ENCODE measurements at regions not wholly inside any gene's neighbourhood (a gene's known extent, or its start where the extent isn't known, plus 50 kb on each side); places are given as distances from the start of the nearest gene placed in this dataset.

GRCh38 chr5:96250782-96251181, 182.3 kb downstream of the PCSK1 start:
- TF ChIP-seq HOXC10 (CRISPR knock-in tag; IDR thresholded peaks at IDR 0.05) (no peak), ZEB2 (tag by site-specific recombination; IDR thresholded peaks at IDR 0.05) (no peak), SETDB1 (IDR thresholded peaks at IDR 0.05; ENCODE audit: insufficient read length, low read length) (no peak), ZSCAN23 (tag by site-specific recombination; IDR thresholded peaks at IDR 0.05) (no peak), REST (tag by site-specific recombination; IDR thresholded peaks at IDR 0.05) (no peak), EGR2 (tag by site-specific recombination; IDR thresholded peaks at IDR 0.05; ENCODE audit: low read depth) (no peak), CTCF (tag by site-specific recombination; IDR thresholded peaks at IDR 0.05) (no peak), YY1 (tag by site-specific recombination; IDR thresholded peaks at IDR 0.05) (no peak), ZNF24 (tag by site-specific recombination; IDR thresholded peaks at IDR 0.05) (no peak)
